Muscle of back (tissue), 3 donors: ENCODE measurements at regions not wholly inside any gene's neighbourhood (a gene's known extent, or its start where the extent isn't known, plus 50 kb on each side); places are given as distances from the start of the nearest gene placed in this dataset.
A peak's percentile ranks its signal among the peaks of the same experiment; 100 is the strongest.
"Not testable (repeated sequence)": the region's sequence is repeated elsewhere in the genome, so short reads cannot be mapped to it uniquely, and the experiment has no call there.

Source experiments
- DNase-seq, 3 donors: peaks; one replicate each; pipeline versions ENCODE4 v3.0.0 to v3.0.0-alpha.2; 2013

- peak in 1 of 3 donors; percentile 38 for DNase-seq
Observed at GRCh38 chr7:39758234-39758970, 135.0 kb downstream of the RALA start.

- DNase-seq = no peak
Observed at GRCh38 chr7:39761449-39761848, 138.1 kb downstream of the RALA start.

- DNase-seq = not testable (repeated sequence)
Observed at GRCh38 chr7:39762466-39762865, 139.1 kb downstream of the RALA start.

GRCh38 chr7:39762881-39763280 lies 139.5 kb downstream of the RALA start:
- DNase-seq = not testable (repeated sequence)

GRCh38 chr7:39765833-39766232 lies 142.5 kb downstream of the RALA start:
- not testable (repeated sequence) for DNase-seq

- not testable (repeated sequence) for DNase-seq
Observed at GRCh38 chr7:39768439-39768838, 145.1 kb downstream of the RALA start.

GRCh38 chr7:39774341-39774851 lies 151.0 kb downstream of the RALA start:
- DNase-seq = not testable (repeated sequence)

GRCh38 chr7:39781557-39781956 lies 158.2 kb downstream of the RALA start:
- not testable (repeated sequence) for DNase-seq

GRCh38 chr7:39786440-39786839 lies 163.1 kb downstream of the RALA start:
- DNase-seq = not testable (repeated sequence)

GRCh38 chr7:39791035-39791434 lies 159.0 kb upstream of the CDK13 start:
- not testable (repeated sequence) for DNase-seq

GRCh38 chr7:39791911-39792310 lies 158.1 kb upstream of the CDK13 start:
- DNase-seq = not testable (repeated sequence)

GRCh38 chr7:39793026-39793425 lies 157.0 kb upstream of the CDK13 start:
- not testable (repeated sequence) for DNase-seq

- not testable (repeated sequence) for DNase-seq
Observed at GRCh38 chr7:39793851-39794250, 156.2 kb upstream of the CDK13 start.

- DNase-seq = not testable (repeated sequence)
Observed at GRCh38 chr7:39796947-39797346, 153.1 kb upstream of the CDK13 start.

- DNase-seq = not testable (repeated sequence)
Observed at GRCh38 chr7:39798077-39798476, 152.0 kb upstream of the CDK13 start.

- DNase-seq = no peak
Observed at GRCh38 chr7:39808796-39809481, 141.1 kb upstream of the CDK13 start.

GRCh38 chr7:39810204-39810642 lies 139.8 kb upstream of the CDK13 start:
- no peak for DNase-seq

GRCh38 chr7:39810710-39811109 lies 139.3 kb upstream of the CDK13 start:
- DNase-seq = no peak

GRCh38 chr7:39811161-39811614 lies 138.9 kb upstream of the CDK13 start:
- DNase-seq = peak in 2 of 3 donors; percentile 44 to 67

GRCh38 chr7:39816462-39817060 lies 133.5 kb upstream of the CDK13 start:
- DNase-seq = no peak

GRCh38 chr7:39819514-39819913 lies 130.5 kb upstream of the CDK13 start:
- no peak for DNase-seq

- DNase-seq = no peak
Observed at GRCh38 chr7:39824456-39825200, 125.4 kb upstream of the CDK13 start.
